ENCODE measurements at regions not wholly inside any gene's neighbourhood (a gene's known extent, or its start where the extent isn't known, plus 50 kb on each side); places are given as distances from the start of the nearest gene placed in this dataset.

- DNase-seq (ENCODE audit: low read depth), result no peak
- TF ChIP-seq CTCF (IDR thresholded peaks at IDR 0.05; ENCODE audit: control insufficient read depth, extremely low read depth, insufficient read depth), result no peak
- H3K4me3 ChIP-seq (ENCODE audit: low read depth, low read length), result no peak overlapping the region
Observed at GRCh38 chr2:174656035-174656434, 58.4 kb upstream of the WIPF1 start.

GRCh38 chr2:174654419-174654941 is 56.9 kb upstream of the WIPF1 start:
- no peak for DNase-seq (ENCODE audit: low read depth)
- no peak for TF ChIP-seq CTCF (IDR thresholded peaks at IDR 0.05; ENCODE audit: control insufficient read depth, extremely low read depth, insufficient read depth)
- H3K4me3 ChIP-seq (ENCODE audit: low read depth, low read length), result no peak overlapping the region

GRCh38 chr2:174648896-174649295 is 51.3 kb upstream of the WIPF1 start:
- no peak for DNase-seq (ENCODE audit: low read depth)
- TF ChIP-seq CTCF (IDR thresholded peaks at IDR 0.05; ENCODE audit: control insufficient read depth, extremely low read depth, insufficient read depth), result no peak
- H3K4me3 ChIP-seq (ENCODE audit: low read depth, low read length), result no peak overlapping the region
